ENCODE measurements at regions not wholly inside any gene's neighbourhood (a gene's known extent, or its start where the extent isn't known, plus 50 kb on each side); places are given as distances from the start of the nearest gene placed in this dataset.
"Not testable (repeated sequence)": the region's sequence is repeated elsewhere in the genome, so short reads cannot be mapped to it uniquely, and the experiment has no call there.

GRCh38 chr7:106344211-106344610, 59.4 kb upstream of the NAMPT start:
- no peak for DNase-seq

- not testable (repeated sequence) for DNase-seq
These were observed 57.3 kb upstream of the NAMPT start for GRCh38 chr7:106342049-106342448.

GRCh38 chr7:106340247-106340596, 55.4 kb upstream of the NAMPT start:
- not testable (repeated sequence) for DNase-seq

- no peak for DNase-seq
These were observed 54.9 kb upstream of the NAMPT start for GRCh38 chr7:106339513-106340246.

GRCh38 chr7:106337754-106338153, 53.0 kb upstream of the NAMPT start:
- DNase-seq: no peak

- no peak for DNase-seq
These were observed 51.0 kb upstream of the NAMPT start for GRCh38 chr7:106335814-106336213.

Measured in hindlimb muscle (tissue), 1 donor.